ENCODE measurements at regions not wholly inside any gene's neighbourhood (a gene's known extent, or its start where the extent isn't known, plus 50 kb on each side); places are given as distances from the start of the nearest gene placed in this dataset.

DNA sequence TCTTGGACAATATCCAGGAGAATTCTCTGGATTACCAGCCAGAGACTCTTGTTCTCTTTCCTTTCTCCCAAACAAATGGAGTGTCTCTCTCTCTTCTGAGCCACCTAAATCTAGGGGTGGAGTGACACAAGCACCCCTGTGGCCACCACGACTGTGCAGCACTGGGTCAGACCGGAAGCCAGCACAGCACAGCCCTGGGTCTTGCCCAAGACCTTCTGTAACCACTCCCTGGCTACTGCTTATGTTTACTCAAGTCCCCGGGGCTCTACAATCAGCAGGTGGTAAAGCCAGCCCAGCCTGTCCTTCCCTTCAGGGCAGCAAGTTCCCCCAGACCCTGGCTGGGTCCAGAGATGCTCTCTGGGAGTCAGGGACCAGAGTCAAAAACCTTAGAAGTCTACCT lies 110.0 kb upstream of the TUT7 start (continued):
- TF ChIP-seq EP300 (IDR thresholded peaks at IDR 0.05; ENCODE audit: borderline replicate concordance in 1 of 2, low read depth in 1 of 2, low read length in 1 of 2): no peak
- TF ChIP-seq EZH2phosphoT487 (IDR thresholded peaks at IDR 0.05; ENCODE audit: borderline replicate concordance, low read depth): no peak
- no peak for TF ChIP-seq FOXM1 (IDR thresholded peaks at IDR 0.05; ENCODE audit: low read depth)
- no peak for TF ChIP-seq TEAD4 (IDR thresholded peaks at IDR 0.05; ENCODE audit: borderline replicate concordance, insufficient read depth)
- no peak for TF ChIP-seq TAF1 (IDR thresholded peaks at IDR 0.05; ENCODE audit: borderline replicate concordance, low read depth, low read length)

DNA sequence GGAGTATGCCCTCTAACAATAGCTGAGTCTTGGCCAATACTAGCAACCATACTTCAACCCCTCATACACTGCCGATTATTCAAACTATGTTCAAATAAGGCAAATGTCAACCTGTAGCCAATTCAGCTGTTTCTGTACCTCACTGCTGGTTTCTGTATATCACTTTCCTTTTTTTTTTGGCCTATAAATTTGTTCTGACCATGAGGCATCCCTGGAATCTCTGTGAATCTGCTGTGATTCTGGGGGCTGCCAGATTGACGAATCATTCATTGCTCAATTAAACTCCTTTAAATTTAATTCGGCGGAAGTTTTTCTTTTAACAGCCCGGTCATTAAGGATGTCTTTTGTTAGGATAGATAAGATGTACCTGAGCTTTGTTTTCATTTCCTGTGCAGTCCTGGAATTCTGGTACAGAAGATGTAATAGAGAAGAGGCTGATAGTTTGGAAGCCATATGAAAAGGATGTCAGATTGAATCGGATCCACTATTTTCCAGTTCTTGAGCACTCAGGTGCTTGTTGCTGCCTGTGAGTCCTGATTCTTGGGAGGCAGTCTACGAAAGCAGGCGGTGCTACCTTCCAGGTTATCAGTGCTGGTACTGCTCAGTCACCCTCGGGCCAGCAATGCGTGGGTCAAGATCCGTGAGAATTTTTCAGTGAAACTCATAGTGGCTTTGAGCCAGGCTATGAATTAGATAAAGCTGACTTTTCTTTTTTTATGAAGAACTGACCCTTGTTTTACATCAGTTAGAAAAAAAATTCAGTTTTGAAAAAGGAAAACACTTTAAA lies 106.2 kb upstream of the TUT7 start:
- Histone ChIP-seq H3K4me1 (ENCODE audit: control insufficient read depth in 1 of 2, insufficient read depth in 2 of 2, low read depth in 1 of 2, low read length in 1 of 2) (peaks cover 6 to 17% of the 10 kb centered on the region in 2 experiments; a peak in 3 of 4 replicates), H4K20me1 (ENCODE audit: insufficient read depth) (no peaks in the 10 kb centered on the region), H3K36me3 (replicated peaks in 1 of 2; ENCODE audit: control insufficient read depth in 1 of 2, insufficient read depth in 2 of 2, low read length in 1 of 2) (no peaks in the 10 kb centered on the region), H3K79me2 (ENCODE audit: insufficient read depth) (no peaks in the 10 kb centered on the region), H2AFZ (ENCODE audit: low read depth) (no peak overlapping the region), H3K27ac (ENCODE audit: low read depth in 2 of 2, low read length in 1 of 2) (no peak overlapping the region), H3F3A (replicated peaks; ENCODE audit: insufficient read depth) (no peaks in the 10 kb centered on the region), H3K27me3 (ENCODE audit: insufficient read depth) (no peaks in the 10 kb centered on the region), H3K4me2 (no peak overlapping the region), H3K4me3 (ENCODE audit: low read depth in 2 of 2, low read length in 1 of 2) (no peak overlapping the region), H3K9ac (no peak overlapping the region), H3K9me3 (no peaks in the 10 kb centered on the region), H3K9me2 (no peaks in the 10 kb centered on the region)
- DNase-seq: no peak
- POLR2A ChIA-PET: no interaction called here
- 78% methylated on average over 11 of the region's 11 CpGs for WGBS (ENCODE audit: low lambda C conversion rate)
- TF ChIP-seq, protein P1, sequence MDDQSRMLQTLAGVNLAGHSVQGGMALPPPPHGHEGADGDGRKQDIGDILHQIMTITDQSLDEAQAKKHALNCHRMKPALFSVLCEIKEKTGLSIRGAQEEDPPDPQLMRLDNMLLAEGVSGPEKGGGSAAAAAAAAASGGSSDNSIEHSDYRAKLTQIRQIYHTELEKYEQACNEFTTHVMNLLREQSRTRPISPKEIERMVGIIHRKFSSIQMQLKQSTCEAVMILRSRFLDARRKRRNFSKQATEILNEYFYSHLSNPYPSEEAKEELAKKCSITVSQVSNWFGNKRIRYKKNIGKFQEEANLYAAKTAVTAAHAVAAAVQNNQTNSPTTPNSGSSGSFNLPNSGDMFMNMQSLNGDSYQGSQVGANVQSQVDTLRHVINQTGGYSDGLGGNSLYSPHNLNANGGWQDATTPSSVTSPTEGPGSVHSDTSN (IDR thresholded peaks at IDR 0.05): no peak
- TF ChIP-seq ELF1 (IDR thresholded peaks at IDR 0.05) (no peak), CTCF (IDR thresholded peaks at IDR 0.05) (no peak), USF2 (IDR thresholded peaks at IDR 0.05; ENCODE audit: borderline replicate concordance, low read depth, low read length) (no peak), ZBTB33 (IDR thresholded peaks at IDR 0.05; ENCODE audit: borderline replicate concordance, low read depth) (no peak), FOXJ3 (CRISPR knock-in tag; IDR thresholded peaks at IDR 0.05) (no peak), NRF1 (IDR thresholded peaks at IDR 0.05; ENCODE audit: low read depth, low read length) (no peak)
- TF ChIP-seq, protein P2, sequence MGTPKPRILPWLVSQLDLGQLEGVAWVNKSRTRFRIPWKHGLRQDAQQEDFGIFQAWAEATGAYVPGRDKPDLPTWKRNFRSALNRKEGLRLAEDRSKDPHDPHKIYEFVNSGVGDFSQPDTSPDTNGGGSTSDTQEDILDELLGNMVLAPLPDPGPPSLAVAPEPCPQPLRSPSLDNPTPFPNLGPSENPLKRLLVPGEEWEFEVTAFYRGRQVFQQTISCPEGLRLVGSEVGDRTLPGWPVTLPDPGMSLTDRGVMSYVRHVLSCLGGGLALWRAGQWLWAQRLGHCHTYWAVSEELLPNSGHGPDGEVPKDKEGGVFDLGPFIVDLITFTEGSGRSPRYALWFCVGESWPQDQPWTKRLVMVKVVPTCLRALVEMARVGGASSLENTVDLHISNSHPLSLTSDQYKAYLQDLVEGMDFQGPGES (IDR thresholded peaks at IDR 0.05; ENCODE audit: low read depth, low read length): no peak
- CTCF ChIA-PET: interaction anchor here (0.9 to 2.7 kb wide), 3 partner anchors 27 to 871 kb away, joined by 3 to 10 read pairs (median 4); no protein-coding TSS in a partner anchor

Data from SK-N-SH (cell line).